Type B pancreatic cell (in vitro differentiated cells): ENCODE measurements at regions not wholly inside any gene's neighbourhood (a gene's known extent, or its start where the extent isn't known, plus 50 kb on each side); places are given as distances from the start of the nearest gene placed in this dataset.

ENCODE experiments used
- DNase-seq: peaks from one replicate; pipeline ENCODE4 v3.0.0; 2021; ENCODE audit warnings: mixed read lengths; ENCODE audit not compliant: unreplicated experiment; ENCODE audit errors: extremely low spot score
- H3K27ac Mint-ChIP-seq: 2 replicates; pipeline ENCODE4 v1.8.0; 2021; ENCODE audit warnings: mild to moderate bottlenecking, mixed read lengths
- H3K27me3 Mint-ChIP-seq: 2 replicates; pipeline ENCODE4 v1.8.0; 2021; ENCODE audit warnings: mixed read lengths
- H3K36me3 Mint-ChIP-seq: 2 replicates; pipeline ENCODE4 v1.8.0; 2021; ENCODE audit warnings: mixed read lengths
- H3K4me1 Mint-ChIP-seq: one replicate; pipeline ENCODE4 v1.8.0; 2021; ENCODE audit warnings: mixed read lengths; ENCODE audit not compliant: unreplicated experiment
- H3K4me3 Mint-ChIP-seq: 2 replicates; pipeline ENCODE4 v1.8.0; 2021; ENCODE audit warnings: mild to moderate bottlenecking, mixed read lengths
- H3K9me3 Mint-ChIP-seq: 2 replicates; pipeline ENCODE4 v1.8.0; 2021; ENCODE audit warnings: mixed read lengths
- CTCF ChIP-seq: fragments of 200-600 bp; sonication (generic); conservative IDR thresholded peaks from 2 replicates; pipeline ENCODE4 v1.5.0; 2021; ENCODE audit warnings: antibody characterized with exemption, mild to moderate bottlenecking

- Mint-ChIP-seq H3K27me3 (no peaks in the 10 kb centered on the region), H3K27ac (no peak overlapping the region), H3K4me3 (no peak overlapping the region), H3K9me3 (peaks cover 11% of the 10 kb centered on the region), H3K4me1 (peaks cover 16% of the 10 kb centered on the region), H3K36me3 (peaks cover 3% of the 10 kb centered on the region)
- no peak for TF ChIP-seq CTCF
- DNase-seq: no peak
These were observed 149.5 kb upstream of the EEA1 start for GRCh38 chr12:93078577-93078976.

GRCh38 chr12:93079271-93079670 lies 150.2 kb upstream of the EEA1 start:
- peaks cover 3% of the 10 kb centered on the region for H3K36me3 Mint-ChIP-seq
- no peak for DNase-seq
- no peak overlapping the region for H3K4me3 Mint-ChIP-seq
- H3K9me3 Mint-ChIP-seq: peaks cover 11% of the 10 kb centered on the region
- no peaks in the 10 kb centered on the region for H3K27me3 Mint-ChIP-seq
- no peak for TF ChIP-seq CTCF
- no peak overlapping the region for H3K27ac Mint-ChIP-seq
- peaks cover 16% of the 10 kb centered on the region for H3K4me1 Mint-ChIP-seq

GRCh38 chr12:93079976-93080375 lies 150.9 kb upstream of the EEA1 start:
- H3K9me3 Mint-ChIP-seq: peaks cover 11% of the 10 kb centered on the region
- no peaks in the 10 kb centered on the region for H3K27me3 Mint-ChIP-seq
- peaks cover 16% of the 10 kb centered on the region for H3K4me1 Mint-ChIP-seq
- no peak for DNase-seq
- no peak overlapping the region for H3K27ac Mint-ChIP-seq
- peaks cover 3% of the 10 kb centered on the region for H3K36me3 Mint-ChIP-seq
- H3K4me3 Mint-ChIP-seq: no peak overlapping the region
- TF ChIP-seq CTCF: no peak

GRCh38 chr12:93080452-93080851 lies 151.4 kb upstream of the EEA1 start:
- no peak for DNase-seq
- Mint-ChIP-seq H3K27ac (peak overlapping the region; percentile 62), H3K36me3 (peaks cover 3% of the 10 kb centered on the region), H3K4me1 (peaks cover 16% of the 10 kb centered on the region), H3K9me3 (peaks cover 11% of the 10 kb centered on the region), H3K27me3 (no peaks in the 10 kb centered on the region), H3K4me3 (no peak overlapping the region)
- TF ChIP-seq CTCF: no peak

GRCh38 chr12:93080994-93081809 lies 152.1 kb upstream of the EEA1 start:
- H3K36me3 Mint-ChIP-seq: peaks cover 3% of the 10 kb centered on the region
- no peak overlapping the region for H3K4me3 Mint-ChIP-seq
- no peak for TF ChIP-seq CTCF
- H3K4me1 Mint-ChIP-seq: peaks cover 16% of the 10 kb centered on the region
- DNase-seq: no peak
- peak overlapping the region; percentile 62 for H3K27ac Mint-ChIP-seq
- peaks cover 10% of the 10 kb centered on the region for H3K9me3 Mint-ChIP-seq
- H3K27me3 Mint-ChIP-seq: no peaks in the 10 kb centered on the region
